ENCODE measurements at regions not wholly inside any gene's neighbourhood (a gene's known extent, or its start where the extent isn't known, plus 50 kb on each side); places are given as distances from the start of the nearest gene placed in this dataset.

DNA sequence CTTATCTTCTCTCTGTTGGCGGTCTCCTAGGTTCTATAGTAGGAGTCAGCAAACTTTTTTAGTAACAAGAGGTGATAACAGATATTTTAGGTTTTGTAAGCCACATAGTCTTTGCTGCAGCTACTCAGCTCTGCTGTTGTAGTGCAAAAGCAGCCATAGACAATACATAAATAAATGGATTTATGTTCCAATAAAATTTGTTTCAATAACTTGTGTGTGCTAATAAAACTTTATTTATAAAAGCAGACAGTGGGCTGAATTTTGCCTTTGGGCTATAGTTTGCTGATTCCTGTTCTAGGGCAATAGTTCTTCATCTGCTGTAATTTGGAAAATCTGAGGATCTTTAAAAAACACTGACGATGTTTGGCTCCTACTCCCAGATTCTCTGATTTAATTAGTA is 469.4 kb upstream of the TNC start:
- H3K27me3 Mint-ChIP-seq (ENCODE audit: low read depth): peaks cover 2% of the 10 kb centered on the region
- no peaks in the 10 kb centered on the region for H3K4me1 Mint-ChIP-seq (ENCODE audit: low read depth)
- POLR2A ChIA-PET: no interaction called here
- H3K9me3 Mint-ChIP-seq (ENCODE audit: insufficient read depth): no peaks in the 10 kb centered on the region
- no peak overlapping the region for H3K4me3 Mint-ChIP-seq
- DNase-seq (no peak), ATAC-seq (no peak)
- no peaks in the 10 kb centered on the region for H3K36me3 Mint-ChIP-seq (ENCODE audit: low read depth)
- no peak overlapping the region for H3K27ac Mint-ChIP-seq
- CTCF ChIA-PET: no interaction called here

DNA sequence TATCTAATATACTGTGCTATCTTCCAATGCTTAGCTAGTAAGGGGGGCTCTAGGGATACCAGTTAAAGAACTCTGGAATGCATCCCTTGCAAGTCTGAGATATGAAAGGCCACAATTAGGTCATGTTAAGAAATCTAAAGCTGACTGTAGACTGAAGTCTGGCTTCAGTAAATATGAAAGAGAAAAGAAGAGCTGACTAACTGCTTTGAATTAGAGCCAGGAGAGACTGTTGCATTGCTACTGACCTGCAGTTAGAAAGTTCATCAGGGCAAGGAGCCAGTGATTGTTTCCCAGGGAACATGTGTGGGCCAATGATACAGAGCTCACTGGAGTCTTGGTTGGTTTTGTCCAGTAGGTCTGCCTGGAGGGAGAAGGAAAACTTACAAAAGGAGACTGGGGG is 472.1 kb upstream of the TNC start:
- H3K27ac Mint-ChIP-seq: no peak overlapping the region
- POLR2A ChIA-PET: no interaction called here

DNA sequence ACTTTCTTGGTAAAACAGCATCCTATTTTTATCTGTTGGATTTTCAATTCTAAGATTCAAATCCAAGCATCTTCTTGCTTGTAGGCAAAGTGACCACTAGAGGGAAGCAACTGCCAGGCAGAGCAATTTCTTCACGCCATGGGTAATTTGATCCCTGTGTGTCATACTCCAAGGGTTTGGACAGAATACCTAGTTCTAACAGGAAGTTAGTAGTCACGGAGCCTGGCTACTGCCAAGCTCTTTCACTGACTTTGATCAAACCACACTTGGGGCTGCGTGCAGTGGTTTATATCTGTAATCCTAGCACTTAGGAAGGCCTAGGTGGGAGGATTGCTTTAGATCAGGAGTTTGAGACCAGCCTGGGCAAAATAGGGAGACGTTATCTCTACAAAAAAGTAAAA is 473.6 kb upstream of the TNC start:
- Mint-ChIP-seq H3K36me3 (ENCODE audit: low read depth) (no peaks in the 10 kb centered on the region), H3K4me3 (no peak overlapping the region), H3K9me3 (ENCODE audit: insufficient read depth) (no peaks in the 10 kb centered on the region), H3K27ac (no peak overlapping the region), H3K27me3 (ENCODE audit: low read depth) (peaks cover 4% of the 10 kb centered on the region), H3K4me1 (ENCODE audit: low read depth) (no peaks in the 10 kb centered on the region)
- CTCF ChIA-PET: interaction anchor here (0.8 kb wide), 1 partner anchor 980 kb away, joined by 3 read pairs; no protein-coding TSS in a partner anchor
- POLR2A ChIA-PET: interaction anchor here (0.6 kb wide), 1 partner anchor 46 kb away, joined by 4 read pairs; no protein-coding TSS in a partner anchor
- ATAC-seq (no peak), DNase-seq (no peak)

More for the DNA sequence above, 472.1 kb upstream of the TNC start:
- no peak overlapping the region for H3K4me3 Mint-ChIP-seq
- ATAC-seq (no peak), DNase-seq (no peak)
- H3K9me3 Mint-ChIP-seq (ENCODE audit: insufficient read depth): no peaks in the 10 kb centered on the region
- CTCF ChIA-PET: interaction anchor here (1.0 kb wide), 1 partner anchor 587 kb away, joined by 3 read pairs; no protein-coding TSS in a partner anchor
- no peaks in the 10 kb centered on the region for H3K27me3 Mint-ChIP-seq (ENCODE audit: low read depth)
- no peaks in the 10 kb centered on the region for H3K36me3 Mint-ChIP-seq (ENCODE audit: low read depth)
- no peaks in the 10 kb centered on the region for H3K4me1 Mint-ChIP-seq (ENCODE audit: low read depth)

GRCh38 chr9:115593587-115594091 is 475.7 kb upstream of the TNC start:
- peak; percentile 39 for ATAC-seq
- no peaks in the 10 kb centered on the region for H3K36me3 Mint-ChIP-seq (ENCODE audit: low read depth)
- no peak overlapping the region for H3K27ac Mint-ChIP-seq
- peaks cover 8% of the 10 kb centered on the region for H3K27me3 Mint-ChIP-seq (ENCODE audit: low read depth)
- H3K9me3 Mint-ChIP-seq (ENCODE audit: insufficient read depth): no peaks in the 10 kb centered on the region
- ChIA-PET CTCF (interaction anchor here (0.7 to 1.5 kb wide), 8 partner anchors 9 to 1268 kb away, joined by 3 to 12 read pairs (median 4); partner anchors contain the start of gene TRIM32), POLR2A (no interaction called here)
- DNase-seq: no peak
- no peak overlapping the region for H3K4me3 Mint-ChIP-seq
- no peaks in the 10 kb centered on the region for H3K4me1 Mint-ChIP-seq (ENCODE audit: low read depth)

GRCh38 chr9:115594557-115594956 is 476.6 kb upstream of the TNC start:
- POLR2A ChIA-PET: no interaction called here
- Mint-ChIP-seq H3K27ac (no peak overlapping the region), H3K9me3 (ENCODE audit: insufficient read depth) (no peaks in the 10 kb centered on the region), H3K27me3 (ENCODE audit: low read depth) (peaks cover 8% of the 10 kb centered on the region), H3K4me1 (ENCODE audit: low read depth) (no peaks in the 10 kb centered on the region), H3K4me3 (no peak overlapping the region), H3K36me3 (ENCODE audit: low read depth) (no peaks in the 10 kb centered on the region)
- DNase-seq (no peak), ATAC-seq (no peak)
- CTCF ChIA-PET: interaction anchor here (0.7 to 0.9 kb wide), 2 partner anchors 8 to 1092 kb away, joined by 3 read pairs; partner anchors contain the start of gene TRIM32

DNA sequence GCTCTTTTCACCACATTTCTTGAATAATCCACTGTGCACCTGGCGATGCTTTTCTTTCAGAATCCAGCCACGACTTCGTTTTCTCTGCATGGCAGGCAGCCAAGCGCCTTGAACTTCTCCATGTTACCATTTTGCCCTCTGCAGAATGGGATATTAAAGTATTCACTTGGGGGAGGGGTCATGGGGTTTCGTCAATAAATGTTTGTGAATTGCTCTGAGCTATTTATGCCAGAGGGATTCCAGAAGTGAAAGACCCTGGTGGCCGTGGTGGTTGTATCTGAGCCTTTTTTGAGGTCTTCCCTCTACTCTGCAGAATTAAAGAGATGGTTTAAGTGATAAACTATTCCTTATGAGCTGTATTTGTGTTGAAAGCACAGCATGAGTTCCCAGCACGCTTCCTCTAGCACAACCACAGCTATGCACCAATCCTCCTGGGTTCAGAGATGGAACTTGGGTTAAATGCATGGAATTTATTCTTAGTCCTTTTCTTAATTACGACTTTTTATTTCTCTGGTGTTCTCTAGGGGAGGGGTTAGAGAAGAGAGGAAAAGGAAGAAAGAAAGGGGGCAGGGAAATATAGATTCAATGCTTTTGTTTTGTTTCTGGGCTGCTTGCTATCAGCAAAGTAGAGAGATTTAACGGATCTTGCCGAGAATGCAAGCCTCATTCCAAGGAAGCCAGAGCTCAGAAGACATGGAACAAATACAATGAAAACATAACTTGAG is 478.2 kb upstream of the TNC start:
- H3K27ac Mint-ChIP-seq: no peak overlapping the region
- no peak overlapping the region for H3K4me3 Mint-ChIP-seq
- no peak for DNase-seq
- CTCF ChIA-PET: no interaction called here
- no peaks in the 10 kb centered on the region for H3K4me1 Mint-ChIP-seq (ENCODE audit: low read depth)
- H3K36me3 Mint-ChIP-seq (ENCODE audit: low read depth): no peaks in the 10 kb centered on the region
- H3K27me3 Mint-ChIP-seq (ENCODE audit: low read depth): peaks cover 8% of the 10 kb centered on the region
- no peak for ATAC-seq
- POLR2A ChIA-PET: no interaction called here
- no peaks in the 10 kb centered on the region for H3K9me3 Mint-ChIP-seq (ENCODE audit: insufficient read depth)

GRCh38 chr9:115596746-115597080 is 478.8 kb upstream of the TNC start:
- H3K27me3 Mint-ChIP-seq (ENCODE audit: low read depth): peaks cover 8% of the 10 kb centered on the region
- H3K4me1 Mint-ChIP-seq (ENCODE audit: low read depth): no peaks in the 10 kb centered on the region
- POLR2A ChIA-PET: no interaction called here
- DNase-seq (no peak), ATAC-seq (no peak)
- H3K9me3 Mint-ChIP-seq (ENCODE audit: insufficient read depth): no peaks in the 10 kb centered on the region
- CTCF ChIA-PET: no interaction called here
- H3K27ac Mint-ChIP-seq: no peak overlapping the region
- no peaks in the 10 kb centered on the region for H3K36me3 Mint-ChIP-seq (ENCODE audit: low read depth)
- H3K4me3 Mint-ChIP-seq: no peak overlapping the region

GRCh38 chr9:115597330-115597895 is 479.5 kb upstream of the TNC start:
- Mint-ChIP-seq H3K9me3 (ENCODE audit: insufficient read depth) (no peaks in the 10 kb centered on the region), H3K4me3 (no peak overlapping the region), H3K4me1 (ENCODE audit: low read depth) (no peaks in the 10 kb centered on the region), H3K27ac (no peak overlapping the region), H3K27me3 (ENCODE audit: low read depth) (peaks cover 8% of the 10 kb centered on the region), H3K36me3 (ENCODE audit: low read depth) (no peaks in the 10 kb centered on the region)
- ChIA-PET POLR2A (no interaction called here), CTCF (no interaction called here)
- ATAC-seq (no peak), DNase-seq (no peak)

- H3K27me3 Mint-ChIP-seq (ENCODE audit: low read depth): peaks cover 8% of the 10 kb centered on the region
- CTCF ChIA-PET: no interaction called here
- no peak overlapping the region for H3K4me3 Mint-ChIP-seq
- H3K27ac Mint-ChIP-seq: no peak overlapping the region
- POLR2A ChIA-PET: no interaction called here
- no peaks in the 10 kb centered on the region for H3K9me3 Mint-ChIP-seq (ENCODE audit: insufficient read depth)
- no peaks in the 10 kb centered on the region for H3K36me3 Mint-ChIP-seq (ENCODE audit: low read depth)
- no peak for ATAC-seq
- no peaks in the 10 kb centered on the region for H3K4me1 Mint-ChIP-seq (ENCODE audit: low read depth)
- DNase-seq: no peak
These were observed 480.8 kb upstream of the TNC start for GRCh38 chr9:115598751-115599150.

DNA sequence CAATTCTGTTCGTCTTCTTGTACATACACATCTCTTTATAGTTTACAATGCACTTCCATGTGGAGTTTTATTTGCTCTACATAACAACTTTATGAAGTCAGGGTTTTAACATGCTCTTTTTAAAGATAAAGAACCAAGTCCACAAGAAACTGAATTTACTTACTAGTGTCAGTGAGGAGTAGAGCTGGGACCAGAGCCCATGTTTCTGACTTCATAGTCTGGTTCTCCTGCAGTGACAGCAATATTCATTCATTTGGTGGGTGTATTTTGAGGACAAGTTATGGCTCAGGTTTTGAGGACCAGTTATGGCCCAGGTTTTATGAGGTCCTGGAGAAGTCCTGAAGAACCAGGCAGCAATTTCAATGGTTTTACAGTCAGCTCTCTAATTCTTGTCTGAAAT is 481.9 kb upstream of the TNC start:
- ChIA-PET POLR2A (no interaction called here), CTCF (no interaction called here)
- Mint-ChIP-seq H3K4me3 (no peak overlapping the region), H3K27me3 (ENCODE audit: low read depth) (peaks cover 8% of the 10 kb centered on the region), H3K36me3 (ENCODE audit: low read depth) (no peaks in the 10 kb centered on the region), H3K9me3 (ENCODE audit: insufficient read depth) (no peaks in the 10 kb centered on the region), H3K4me1 (ENCODE audit: low read depth) (no peaks in the 10 kb centered on the region), H3K27ac (no peak overlapping the region)
- DNase-seq (no peak), ATAC-seq (no peak)

GRCh38 chr9:115601434-115601833 is 483.5 kb upstream of the TNC start:
- H3K9me3 Mint-ChIP-seq (ENCODE audit: insufficient read depth): no peaks in the 10 kb centered on the region
- H3K27me3 Mint-ChIP-seq (ENCODE audit: low read depth): peaks cover 5% of the 10 kb centered on the region
- CTCF ChIA-PET: no interaction called here
- POLR2A ChIA-PET: no interaction called here
- H3K36me3 Mint-ChIP-seq (ENCODE audit: low read depth): no peaks in the 10 kb centered on the region
- no peak overlapping the region for H3K27ac Mint-ChIP-seq
- no peak for ATAC-seq
- DNase-seq: no peak
- H3K4me1 Mint-ChIP-seq (ENCODE audit: low read depth): no peaks in the 10 kb centered on the region
- no peak overlapping the region for H3K4me3 Mint-ChIP-seq

GRCh38 chr9:115604831-115605483 is 487.0 kb upstream of the TNC start:
- Mint-ChIP-seq H3K36me3 (ENCODE audit: low read depth) (no peaks in the 10 kb centered on the region), H3K27ac (no peak overlapping the region), H3K4me3 (no peak overlapping the region), H3K9me3 (ENCODE audit: insufficient read depth) (no peaks in the 10 kb centered on the region), H3K27me3 (ENCODE audit: low read depth) (no peaks in the 10 kb centered on the region), H3K4me1 (ENCODE audit: low read depth) (no peaks in the 10 kb centered on the region)
- CTCF ChIA-PET: interaction anchor here (2.1 kb wide), 1 partner anchor 12 kb away, joined by 12 read pairs; no protein-coding TSS in a partner anchor
- ATAC-seq: no peak
- POLR2A ChIA-PET: no interaction called here
- no peak for DNase-seq
